Natural killer cell (primary cell): ENCODE measurements at regions not wholly inside any gene's neighbourhood (a gene's known extent, or its start where the extent isn't known, plus 50 kb on each side); places are given as distances from the start of the nearest gene placed in this dataset.

Source experiments
- ATAC-seq, 3 donors: fragments of 150-1000 bp in 2 of 3; fragments of 200-7000 bp in 1 of 3; cut with Tn5 transposase; 1 replicate in 1 of 3; 2 replicates in 2 of 3; pipeline ENCODE4 v1.10.0; 2021; ENCODE audit warnings: mild to moderate bottlenecking in 2 of 3, moderate library complexity in 2 of 3
- DNase-seq, 2 donors: peaks; one replicate each; pipeline versions ENCODE4 v3.0.0 to v3.0.0-alpha.2; 2013 to 2021; ENCODE audit warnings: mixed read lengths in 1 of 2
- H3K27ac ChIP-seq: one replicate; pipeline ENCODE4 v1.5.1; 2013; ENCODE audit warnings: mild to moderate bottlenecking, low read length
- H3K27me3 ChIP-seq: one replicate; pipeline ENCODE4 v1.6.1; 2013; ENCODE audit warnings: low read length; ENCODE audit not compliant: control insufficient read depth, insufficient read depth
- H3K36me3 ChIP-seq: one replicate; pipeline ENCODE4 v1.6.1; 2013; ENCODE audit warnings: low read length; ENCODE audit not compliant: control insufficient read depth, insufficient read depth
- H3K4me1 ChIP-seq: one replicate; pipeline ENCODE4 v1.6.1; 2013; ENCODE audit warnings: low read length; ENCODE audit not compliant: control insufficient read depth, insufficient read depth
- H3K4me3 ChIP-seq: one replicate; pipeline ENCODE4 v1.5.1; 2013; ENCODE audit warnings: low read length
- H3K9me3 ChIP-seq: one replicate; pipeline ENCODE4 v1.6.1; 2013; ENCODE audit warnings: low read length; ENCODE audit not compliant: control insufficient read depth, insufficient read depth
- H3K27ac Mint-ChIP-seq, 2 donors: one replicate each; pipeline ENCODE4 v1.8.0; 2022; ENCODE audit warnings: mild to moderate bottlenecking in 2 of 2, mixed read lengths in 2 of 2, moderate library complexity in 1 of 2
- H3K27me3 Mint-ChIP-seq, 2 donors: one replicate each; pipeline ENCODE4 v1.8.0; 2022; ENCODE audit warnings: low read depth in 2 of 2, mixed read lengths in 2 of 2
- H3K36me3 Mint-ChIP-seq: one replicate; pipeline ENCODE4 v1.8.0; 2022; ENCODE audit warnings: mixed read lengths
- H3K4me1 Mint-ChIP-seq, 2 donors: one replicate each; pipeline ENCODE4 v1.8.0; 2022; ENCODE audit warnings: mixed read lengths in 2 of 2
- H3K4me3 Mint-ChIP-seq: one replicate; pipeline ENCODE4 v1.8.0; 2022; ENCODE audit warnings: mild to moderate bottlenecking, moderate library complexity, mixed read lengths
- H3K9me3 Mint-ChIP-seq, 2 donors: one replicate each; pipeline ENCODE4 v1.8.0; 2022; ENCODE audit warnings: mixed read lengths in 2 of 2
- WGBS: methylation state at CpG from one replicate; pipeline ENCODE4 v1.1.7; 2013; ENCODE audit warnings: missing lambda C conversion rate; ENCODE audit not compliant: insufficient coverage; 5-methylcytosine and 5-hydroxymethylcytosine counted together
- intact Hi-C: fragments of 100-400 bp; cut with micrococcal nuclease; formaldehyde crosslinking; loops from one replicate; pipeline ENCODE4 v1.14.2; 2022
- TF ChIP-seq, protein P1 (sequence below): fragments of 200-600 bp; IDR thresholded peaks from one replicate; pipeline ENCODE4 v1.8.0; 2022; ENCODE audit warnings: antibody characterized with exemption

DNA sequence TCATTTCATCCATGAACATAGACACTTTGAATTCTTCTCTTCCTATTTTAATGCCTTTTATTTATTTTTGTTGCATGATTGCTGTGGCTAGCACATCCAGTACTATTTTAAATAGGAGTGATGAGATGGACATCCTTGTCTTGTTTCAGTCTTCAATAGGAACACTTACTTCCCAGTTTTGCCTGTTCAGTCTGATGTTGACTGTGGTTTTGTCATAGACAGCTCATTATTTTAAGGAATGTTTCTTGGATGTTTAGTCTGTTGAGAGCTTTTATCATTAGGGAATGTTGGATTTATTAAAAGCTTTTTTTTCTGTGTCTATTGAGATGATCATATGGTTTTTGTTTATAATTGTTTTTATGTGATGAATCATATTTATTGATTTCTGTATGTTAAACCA lies 586.6 kb downstream of the SLITRK1 start:
- no peaks in the 10 kb centered on the region for H3K4me1 ChIP-seq
- H3K4me3 ChIP-seq = no peak overlapping the region
- H3K27me3 ChIP-seq = no peaks in the 10 kb centered on the region
- no peaks in the 10 kb centered on the region for H3K4me1 Mint-ChIP-seq
- no peak overlapping the region for H3K4me3 Mint-ChIP-seq
- intact Hi-C loops = no loop called here
- no peaks in the 10 kb centered on the region for H3K9me3 ChIP-seq
- no peaks in the 10 kb centered on the region for H3K27me3 Mint-ChIP-seq
- no peak overlapping the region for H3K27ac Mint-ChIP-seq
- H3K36me3 Mint-ChIP-seq = no peaks in the 10 kb centered on the region
- no peak for DNase-seq
- H3K9me3 Mint-ChIP-seq = peaks cover 4 to 12% of the 10 kb centered on the region in 2 donors
- no peak for ATAC-seq
- H3K36me3 ChIP-seq = no peaks in the 10 kb centered on the region
- TF ChIP-seq, protein P1, sequence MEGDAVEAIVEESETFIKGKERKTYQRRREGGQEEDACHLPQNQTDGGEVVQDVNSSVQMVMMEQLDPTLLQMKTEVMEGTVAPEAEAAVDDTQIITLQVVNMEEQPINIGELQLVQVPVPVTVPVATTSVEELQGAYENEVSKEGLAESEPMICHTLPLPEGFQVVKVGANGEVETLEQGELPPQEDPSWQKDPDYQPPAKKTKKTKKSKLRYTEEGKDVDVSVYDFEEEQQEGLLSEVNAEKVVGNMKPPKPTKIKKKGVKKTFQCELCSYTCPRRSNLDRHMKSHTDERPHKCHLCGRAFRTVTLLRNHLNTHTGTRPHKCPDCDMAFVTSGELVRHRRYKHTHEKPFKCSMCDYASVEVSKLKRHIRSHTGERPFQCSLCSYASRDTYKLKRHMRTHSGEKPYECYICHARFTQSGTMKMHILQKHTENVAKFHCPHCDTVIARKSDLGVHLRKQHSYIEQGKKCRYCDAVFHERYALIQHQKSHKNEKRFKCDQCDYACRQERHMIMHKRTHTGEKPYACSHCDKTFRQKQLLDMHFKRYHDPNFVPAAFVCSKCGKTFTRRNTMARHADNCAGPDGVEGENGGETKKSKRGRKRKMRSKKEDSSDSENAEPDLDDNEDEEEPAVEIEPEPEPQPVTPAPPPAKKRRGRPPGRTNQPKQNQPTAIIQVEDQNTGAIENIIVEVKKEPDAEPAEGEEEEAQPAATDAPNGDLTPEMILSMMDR = no peak
- no peak overlapping the region for H3K27ac ChIP-seq

DNA sequence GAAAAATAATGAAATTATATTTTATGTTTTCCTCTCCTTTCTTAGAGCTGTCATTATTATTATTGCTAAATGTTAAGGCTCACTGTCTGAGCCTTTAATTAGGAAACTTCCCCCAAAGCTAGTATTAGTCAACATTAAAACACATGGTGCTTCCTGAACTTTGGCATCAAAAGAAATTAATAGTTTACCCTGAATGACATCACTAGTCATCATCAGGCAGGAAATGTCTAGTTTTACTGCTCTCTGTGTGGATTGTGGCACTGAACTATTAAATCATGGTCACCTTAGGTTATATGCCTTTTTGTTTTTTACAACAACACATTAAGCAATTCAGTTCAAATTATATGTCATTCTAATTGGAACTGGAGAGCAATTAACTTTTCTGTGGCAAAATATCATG lies 595.5 kb downstream of the SLITRK1 start:
- Histone ChIP-seq H3K27ac (no peak overlapping the region), H3K9me3 (no peaks in the 10 kb centered on the region), H3K4me1 (no peaks in the 10 kb centered on the region), H3K27me3 (no peaks in the 10 kb centered on the region), H3K4me3 (no peak overlapping the region), H3K36me3 (no peaks in the 10 kb centered on the region)
- ATAC-seq (no peak), DNase-seq (no peak)
- TF ChIP-seq, protein P1 = no peak
- Mint-ChIP-seq H3K36me3 (no peaks in the 10 kb centered on the region), H3K4me3 (no peak overlapping the region), H3K4me1 (no peaks in the 10 kb centered on the region), H3K27me3 (no peaks in the 10 kb centered on the region), H3K9me3 (peaks cover 8 to 10% of the 10 kb centered on the region in 2 donors), H3K27ac (no peak overlapping the region)
- intact Hi-C loops = no loop called here

DNA sequence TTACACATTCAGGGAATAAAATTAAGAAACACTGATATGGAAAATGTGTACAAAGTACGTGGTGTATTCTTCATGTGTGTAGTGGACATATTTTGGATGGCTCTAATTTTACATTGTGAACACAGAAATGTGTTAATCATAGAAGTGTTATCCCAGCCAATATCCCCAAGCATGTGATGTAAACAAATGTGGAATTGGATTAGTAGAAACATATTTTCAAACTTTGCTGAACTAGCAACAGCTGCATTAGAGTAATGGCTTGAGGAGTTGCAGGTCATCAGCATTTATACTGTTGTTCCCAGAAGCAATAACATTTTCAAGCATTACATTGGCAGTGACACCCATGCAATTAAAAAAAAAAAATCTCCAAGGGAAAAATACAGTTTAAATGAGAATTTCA lies 600.6 kb downstream of the SLITRK1 start:
- Mint-ChIP-seq H3K4me3 (no peak overlapping the region), H3K27ac (no peak overlapping the region), H3K9me3 (peaks cover 5 to 9% of the 10 kb centered on the region in 2 donors), H3K36me3 (peaks cover 7% of the 10 kb centered on the region), H3K4me1 (no peaks in the 10 kb centered on the region), H3K27me3 (no peaks in the 10 kb centered on the region)
- H3K27ac ChIP-seq = no peak overlapping the region
- no peak overlapping the region for H3K4me3 ChIP-seq
- intact Hi-C loops = no loop called here
- H3K27me3 ChIP-seq = no peaks in the 10 kb centered on the region
- TF ChIP-seq, protein P1 = no peak
- no peaks in the 10 kb centered on the region for H3K36me3 ChIP-seq
- no peaks in the 10 kb centered on the region for H3K9me3 ChIP-seq
- no peaks in the 10 kb centered on the region for H3K4me1 ChIP-seq
- DNase-seq (no peak), ATAC-seq (no peak)
- 71% methylated on average over 1 of the region's 1 CpG for WGBS

DNA sequence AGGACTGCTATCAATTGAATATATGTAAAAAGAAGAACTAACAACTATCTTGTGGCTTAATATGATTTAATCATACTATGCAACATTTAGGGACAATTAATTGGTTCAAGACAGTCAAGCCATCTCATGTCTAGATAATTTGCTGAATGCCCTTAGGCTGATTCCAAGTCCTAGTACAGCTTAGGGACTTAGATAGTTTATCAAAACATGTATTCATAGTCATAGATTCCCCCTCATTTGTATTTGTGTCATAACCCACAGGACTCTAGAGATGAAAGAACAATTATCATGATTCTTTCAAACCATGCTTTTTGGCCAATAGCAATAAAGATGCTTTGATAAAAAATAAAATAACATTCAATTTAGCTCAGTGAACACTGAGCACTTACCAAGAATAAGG lies 607.6 kb downstream of the SLITRK1 start:
- no peaks in the 10 kb centered on the region for H3K27me3 ChIP-seq
- Mint-ChIP-seq H3K4me3 (no peak overlapping the region), H3K4me1 (no peaks in the 10 kb centered on the region), H3K36me3 (no peaks in the 10 kb centered on the region), H3K27ac (no peak overlapping the region), H3K27me3 (no peaks in the 10 kb centered on the region), H3K9me3 (peaks cover 5 to 10% of the 10 kb centered on the region in 2 donors)
- H3K4me1 ChIP-seq = no peaks in the 10 kb centered on the region
- intact Hi-C loops = no loop called here
- H3K9me3 ChIP-seq = no peaks in the 10 kb centered on the region
- no peak overlapping the region for H3K4me3 ChIP-seq
- TF ChIP-seq, protein P1 = no peak
- H3K27ac ChIP-seq = no peak overlapping the region
- no peaks in the 10 kb centered on the region for H3K36me3 ChIP-seq
- ATAC-seq (no peak), DNase-seq (no peak)
